ENCODE measurements at regions not wholly inside any gene's neighbourhood (a gene's known extent, or its start where the extent isn't known, plus 50 kb on each side); places are given as distances from the start of the nearest gene placed in this dataset.

- no peak for TF ChIP-seq CTCF (conservative IDR thresholded peaks at IDR 0.05; ENCODE audit: low read depth, low read length)
- TF ChIP-seq EZH2 (IDR thresholded peaks at IDR 0.05; ENCODE audit: low read length, unreplicated experiment): no peak
- no peak for TF ChIP-seq EZH2phosphoT487 (IDR thresholded peaks at IDR 0.05; ENCODE audit: borderline replicate concordance, low read length)
These were observed 83.7 kb upstream of the WDR72 start for GRCh38 chr15:53843166-53843565.
